ENCODE measurements at regions not wholly inside any gene's neighbourhood (a gene's known extent, or its start where the extent isn't known, plus 50 kb on each side); places are given as distances from the start of the nearest gene placed in this dataset.

DNA sequence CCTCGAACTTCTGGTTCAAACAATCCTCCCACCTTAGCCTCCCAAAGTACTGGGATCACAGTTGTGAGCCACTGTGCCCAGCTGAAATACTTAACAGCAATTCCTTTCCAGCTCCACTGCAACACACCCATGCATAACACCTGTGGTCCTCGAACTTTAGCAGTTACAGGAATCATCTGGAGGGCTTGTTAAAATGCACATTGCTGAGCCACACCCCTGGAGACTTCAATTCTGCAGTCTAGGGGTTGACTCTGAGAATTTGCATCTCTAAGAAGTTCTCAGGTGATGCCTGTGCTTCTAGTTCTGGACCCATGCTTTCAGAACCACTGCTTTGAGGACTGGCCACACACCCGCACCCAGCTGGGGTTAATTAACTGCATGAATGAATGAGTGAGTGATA lies 53.1 kb upstream of the UBL3 start:
- CTCF ChIA-PET: interaction anchor here (1.2 kb wide), 1 partner anchor 55 kb away, joined by 4 read pairs; no protein-coding TSS in a partner anchor
- H3K4me1 ChIP-seq (replicated peaks; ENCODE audit: insufficient read depth): peaks cover 43% of the 10 kb centered on the region
- BruUV-seq (replicated peaks): no TSS peak

GRCh38 chr13:29902632-29903305 lies 52.4 kb upstream of the UBL3 start:
- 0 out of 2 replicates have a peak, but pooled peaks cover 3% of the 10 kb centered on the region for H3K9me2 ChIP-seq (ENCODE audit: insufficient read depth)
- H3K9me3 ChIP-seq (ENCODE audit: insufficient read depth, low read depth): no peaks in the 10 kb centered on the region
- no peak overlapping the region for H2AFZ ChIP-seq
- no peak for DNase-seq
- no TSS peak for BruUV-seq (replicated peaks)
- H3K27ac ChIP-seq: peak overlapping the region; percentile 60
- POLR2A ChIA-PET (ENCODE audit: unreplicated experiment): interaction anchor here (0.6 kb wide), 4 partner anchors 11 to 53 kb away, joined by 3 to 5 read pairs (median 4); partner anchors contain the start of gene UBL3
- H3K27me3 ChIP-seq (ENCODE audit: insufficient read depth, low read depth): no peaks in the 10 kb centered on the region
- no peaks in the 10 kb centered on the region for H4K20me1 ChIP-seq (ENCODE audit: insufficient read depth)
- H3K4me2 ChIP-seq: peak overlapping the region; percentile 55
- peak overlapping the region; percentile 2; the same call in 1 of the 2 replicates for H3K4me3 ChIP-seq
- CTCF ChIA-PET: interaction anchor here (0.6 to 1.6 kb wide), 3 partner anchors 21 to 62 kb away, joined by 3 to 4 read pairs (median 4); no protein-coding TSS in a partner anchor
- intact Hi-C loops (cut with micrococcal nuclease; ENCODE audit: unreplicated experiment): loop anchor here (1.0 to 2.0 kb wide), 2 partner anchors 16 to 22 kb away; no protein-coding TSS in a partner anchor
- no peaks in the 10 kb centered on the region for H3K79me2 ChIP-seq (ENCODE audit: low read depth)
- peaks cover 22% of the 10 kb centered on the region for H3F3A ChIP-seq (ENCODE audit: insufficient read depth, low read depth)
- no peaks in the 10 kb centered on the region for H3K36me3 ChIP-seq (ENCODE audit: low read depth)
- TF ChIP-seq EZH2 (IDR thresholded peaks at IDR 0.05; ENCODE audit: low read depth) (no peak), CTCF (conservative IDR thresholded peaks at IDR 0.05) (no peak)
- H3K4me1 ChIP-seq (replicated peaks; ENCODE audit: insufficient read depth): peaks cover 43% of the 10 kb centered on the region

More for the DNA sequence above, 53.1 kb upstream of the UBL3 start:
- no peaks in the 10 kb centered on the region for H3K36me3 ChIP-seq (ENCODE audit: low read depth)
- no peaks in the 10 kb centered on the region for H3K27me3 ChIP-seq (ENCODE audit: insufficient read depth, low read depth)
- H2AFZ ChIP-seq: no peak overlapping the region
- no peak for TF ChIP-seq CTCF (conservative IDR thresholded peaks at IDR 0.05)
- no peak for TF ChIP-seq EZH2 (IDR thresholded peaks at IDR 0.05; ENCODE audit: low read depth)
- no peaks in the 10 kb centered on the region for H3K79me2 ChIP-seq (ENCODE audit: low read depth)
- no peak overlapping the region for H3K4me3 ChIP-seq
- H3K9me2 ChIP-seq (ENCODE audit: insufficient read depth): 0 out of 2 replicates have a peak, but pooled peaks cover 3% of the 10 kb centered on the region
- no peaks in the 10 kb centered on the region for H4K20me1 ChIP-seq (ENCODE audit: insufficient read depth)
- no peak overlapping the region for H3K27ac ChIP-seq
- no peak overlapping the region for H3K4me2 ChIP-seq
- H3K9me3 ChIP-seq (ENCODE audit: insufficient read depth, low read depth): no peaks in the 10 kb centered on the region
- intact Hi-C loops (cut with micrococcal nuclease; ENCODE audit: unreplicated experiment): loop anchor here (2.0 kb wide), 1 partner anchor 15 kb away; no protein-coding TSS in a partner anchor
- POLR2A ChIA-PET (ENCODE audit: unreplicated experiment): interaction anchor here (0.6 kb wide), 1 partner anchor 53 kb away, joined by 5 read pairs; the partner anchor contains the start of gene UBL3
- peaks cover 22% of the 10 kb centered on the region for H3F3A ChIP-seq (ENCODE audit: insufficient read depth, low read depth)
- DNase-seq: no peak

- 0 out of 2 replicates have a peak, but pooled peaks cover 3% of the 10 kb centered on the region for H3K9me2 ChIP-seq (ENCODE audit: insufficient read depth)
- H4K20me1 ChIP-seq (ENCODE audit: insufficient read depth): no peaks in the 10 kb centered on the region
- TF ChIP-seq EZH2 (IDR thresholded peaks at IDR 0.05; ENCODE audit: low read depth) (no peak), CTCF (conservative IDR thresholded peaks at IDR 0.05) (no peak)
- peak overlapping the region; percentile 8; the same call in 1 of the 2 replicates for H3K4me3 ChIP-seq
- DNase-seq: peak; percentile 63 to 84
- H3K4me1 ChIP-seq (replicated peaks; ENCODE audit: insufficient read depth): peaks cover 42% of the 10 kb centered on the region
- H3K9me3 ChIP-seq (ENCODE audit: insufficient read depth, low read depth): no peaks in the 10 kb centered on the region
- no peaks in the 10 kb centered on the region for H3K79me2 ChIP-seq (ENCODE audit: low read depth)
- intact Hi-C loops (cut with micrococcal nuclease; ENCODE audit: unreplicated experiment): loop anchor here (1.0 to 2.0 kb wide), 2 partner anchors 17 to 22 kb away; no protein-coding TSS in a partner anchor
- peaks cover 22% of the 10 kb centered on the region for H3F3A ChIP-seq (ENCODE audit: insufficient read depth, low read depth)
- peak overlapping the region; percentile 55 for H3K4me2 ChIP-seq
- no peaks in the 10 kb centered on the region for H3K36me3 ChIP-seq (ENCODE audit: low read depth)
- no peaks in the 10 kb centered on the region for H3K27me3 ChIP-seq (ENCODE audit: insufficient read depth, low read depth)
- H2AFZ ChIP-seq: no peak overlapping the region
- peak overlapping the region; percentile 60 for H3K27ac ChIP-seq
- ChIA-PET POLR2A (ENCODE audit: unreplicated experiment) (interaction anchor here (0.6 kb wide), 2 partner anchors 15 to 52 kb away, joined by 3 to 4 read pairs; partner anchors contain the start of gene UBL3), CTCF (interaction anchor here (0.6 to 1.6 kb wide), 3 partner anchors 22 to 61 kb away, joined by 3 to 4 read pairs (median 4); partner anchors contain the start of gene UBL3)
- no TSS peak for BruUV-seq (replicated peaks)
Observed at GRCh38 chr13:29901710-29902631, 51.6 kb upstream of the UBL3 start.

Measured in PC-9 (cell line).